ENCODE measurements at regions not wholly inside any gene's neighbourhood (a gene's known extent, or its start where the extent isn't known, plus 50 kb on each side); places are given as distances from the start of the nearest gene placed in this dataset.

DNA sequence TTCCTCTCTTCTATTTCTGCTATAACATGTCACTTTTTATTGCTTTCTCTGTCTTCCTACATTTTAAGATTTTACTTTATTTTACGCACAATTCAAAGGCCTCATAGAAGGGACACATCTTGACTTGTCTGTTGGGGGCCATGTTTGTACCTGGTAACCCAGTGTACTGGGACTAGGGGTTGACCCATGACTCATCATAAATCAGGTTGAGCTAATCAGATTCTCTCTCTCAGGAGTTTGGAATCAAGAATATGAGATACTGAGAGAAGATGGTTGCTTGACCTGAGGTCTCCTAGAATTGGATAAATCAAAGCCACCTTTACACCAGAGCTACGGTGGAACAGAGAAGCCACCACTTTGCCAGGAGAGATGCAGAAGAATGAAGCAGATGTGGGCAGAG lies 153.0 kb downstream of the UXS1 start:
- DNase-seq: no peak

DNA sequence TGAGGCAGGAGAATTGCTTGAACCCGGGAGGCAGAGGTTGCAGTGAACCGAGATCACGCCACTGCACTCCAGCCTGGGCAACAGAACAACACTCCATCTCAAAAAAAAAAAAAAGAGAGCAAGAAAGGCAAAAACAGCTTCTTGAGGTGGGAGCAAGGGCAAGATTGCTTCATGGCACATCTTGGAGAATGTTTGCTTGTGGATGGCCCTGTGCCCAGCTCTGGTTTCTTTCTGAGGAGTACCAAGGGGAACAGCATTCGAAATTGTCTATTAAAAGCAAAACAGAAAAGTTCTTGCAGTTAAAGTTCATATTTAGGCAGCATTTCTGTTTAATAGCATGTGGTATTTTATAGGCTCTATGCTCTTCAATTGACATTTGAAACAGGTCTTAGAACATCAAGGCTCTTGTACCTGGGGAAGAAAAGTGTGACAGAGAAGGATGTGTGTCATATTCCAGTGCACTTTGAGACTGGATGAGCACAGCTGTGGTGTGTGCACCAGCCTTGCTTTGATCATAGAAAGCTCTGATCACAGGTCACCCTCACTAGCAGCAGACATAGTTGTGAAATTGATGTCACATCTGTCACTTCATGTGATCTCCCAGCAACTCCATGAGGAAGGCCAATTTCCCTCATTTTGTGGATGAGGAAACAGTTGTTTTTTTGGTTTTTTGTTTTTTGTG lies 154.3 kb downstream of the UXS1 start:
- DNase-seq: no peak

DNA sequence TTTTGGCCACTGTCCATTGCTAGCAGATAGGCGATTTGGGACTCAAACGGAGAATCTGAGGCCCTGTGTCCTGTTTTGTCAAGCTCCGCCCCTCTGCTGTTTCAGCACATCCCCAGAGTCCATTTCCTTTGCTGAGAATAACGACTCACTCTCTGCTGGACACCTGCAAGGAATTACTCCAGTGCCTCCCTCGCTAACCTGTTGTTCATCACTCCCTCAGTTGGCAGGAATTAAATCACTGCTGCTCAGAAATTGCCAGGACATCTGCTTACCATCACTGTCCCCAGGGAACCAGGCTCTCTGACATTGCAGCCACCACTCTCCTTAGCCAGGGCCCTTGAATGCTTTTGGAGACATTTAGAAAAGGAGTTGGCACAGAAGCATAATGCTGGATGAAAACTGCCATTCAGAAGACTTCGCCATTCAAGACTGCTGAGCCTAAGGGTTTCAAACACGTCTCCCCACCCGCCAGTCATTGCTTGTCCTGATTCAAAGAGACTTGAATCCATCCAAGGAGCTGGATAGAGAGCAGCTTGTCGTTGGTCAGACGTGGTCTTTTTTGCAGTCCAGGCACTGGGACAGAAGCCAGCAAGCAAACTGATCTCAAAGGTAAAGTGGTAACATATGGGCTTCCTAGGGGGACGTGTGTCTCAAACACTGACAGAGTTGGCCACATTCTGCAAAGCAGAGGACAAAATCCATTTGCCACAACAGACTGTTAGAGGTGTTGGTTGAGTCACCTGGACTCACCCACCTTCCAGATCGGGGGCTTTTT lies 155.3 kb downstream of the UXS1 start:
- no peak for DNase-seq

DNA sequence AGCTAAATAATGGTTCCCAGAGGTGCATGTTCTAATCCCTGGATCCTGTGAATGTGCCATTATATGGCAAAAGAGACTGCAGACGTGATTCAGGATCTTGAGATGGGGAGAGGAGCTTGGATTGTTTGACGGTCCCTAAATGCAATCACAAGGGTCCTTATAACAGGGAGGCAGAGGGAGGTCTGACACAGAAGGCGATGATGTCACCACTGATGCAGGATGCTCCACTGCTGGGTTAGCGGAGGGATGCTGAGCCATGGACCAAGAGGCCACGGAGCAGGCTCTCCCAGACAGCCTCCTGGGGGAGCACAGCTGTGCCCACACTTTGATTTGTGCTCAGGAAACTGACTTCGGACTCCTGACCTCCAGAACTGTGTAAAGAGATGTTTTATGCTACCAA lies 156.2 kb downstream of the UXS1 start:
- DNase-seq: no peak

DNA sequence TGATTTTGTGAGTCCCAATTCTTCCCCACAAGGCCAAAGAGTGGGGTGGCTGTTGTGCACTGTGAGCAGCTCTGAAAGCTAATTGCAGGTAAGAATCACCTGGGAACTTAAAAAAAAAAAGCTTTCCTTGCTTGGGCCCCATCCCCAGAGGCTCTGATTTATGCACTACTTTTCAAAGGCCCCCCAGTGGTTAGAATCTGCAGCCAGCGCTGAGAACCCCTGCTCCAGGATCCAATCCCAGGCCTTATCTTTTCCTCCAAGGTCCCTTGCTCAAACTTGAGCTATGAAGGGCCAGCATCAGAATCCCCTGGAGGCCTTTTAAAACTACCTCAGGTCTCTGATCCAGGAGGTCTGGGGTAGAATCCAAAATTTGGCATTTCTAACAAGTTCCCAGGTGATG lies 156.8 kb downstream of the UXS1 start:
- DNase-seq: no peak

DNA sequence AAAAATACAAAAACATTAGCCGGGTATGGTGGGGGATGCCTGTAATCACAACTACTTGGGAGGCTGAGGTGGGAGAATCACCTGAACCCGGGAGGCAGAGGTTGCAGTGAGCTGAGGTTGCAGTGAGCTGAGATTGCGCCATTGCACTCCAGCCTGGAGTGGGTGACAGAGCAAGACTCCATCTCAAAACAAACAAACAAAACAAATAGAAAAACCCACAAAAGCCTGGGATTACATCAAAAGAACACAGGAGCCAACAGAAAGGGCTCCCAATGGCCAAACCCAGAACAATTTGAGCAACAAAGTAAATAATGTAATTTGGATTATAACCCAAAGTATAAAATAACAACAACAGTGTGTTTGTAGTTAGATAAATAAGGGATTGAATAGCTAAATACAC lies 159.8 kb downstream of the UXS1 start:
- DNase-seq: no peak

DNA sequence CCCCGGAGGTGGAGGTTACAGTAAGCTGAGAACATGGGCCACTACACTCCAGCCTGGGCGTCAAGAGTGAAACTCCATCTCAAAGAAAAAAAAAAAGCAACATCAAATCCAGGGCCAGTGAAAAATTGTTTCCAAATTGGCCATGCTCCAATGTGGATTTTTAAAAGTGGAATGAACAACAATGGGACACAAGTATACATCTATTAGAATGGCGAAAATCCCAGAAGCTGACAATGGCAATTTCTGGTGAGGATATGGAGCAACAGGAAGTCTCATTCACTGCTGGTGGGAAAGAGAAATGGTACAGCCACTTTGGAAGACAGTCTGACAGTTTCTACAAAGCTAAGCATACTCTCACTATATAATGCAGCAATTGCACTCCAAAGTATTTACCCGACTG lies 161.4 kb downstream of the UXS1 start:
- DNase-seq: no peak

DNA sequence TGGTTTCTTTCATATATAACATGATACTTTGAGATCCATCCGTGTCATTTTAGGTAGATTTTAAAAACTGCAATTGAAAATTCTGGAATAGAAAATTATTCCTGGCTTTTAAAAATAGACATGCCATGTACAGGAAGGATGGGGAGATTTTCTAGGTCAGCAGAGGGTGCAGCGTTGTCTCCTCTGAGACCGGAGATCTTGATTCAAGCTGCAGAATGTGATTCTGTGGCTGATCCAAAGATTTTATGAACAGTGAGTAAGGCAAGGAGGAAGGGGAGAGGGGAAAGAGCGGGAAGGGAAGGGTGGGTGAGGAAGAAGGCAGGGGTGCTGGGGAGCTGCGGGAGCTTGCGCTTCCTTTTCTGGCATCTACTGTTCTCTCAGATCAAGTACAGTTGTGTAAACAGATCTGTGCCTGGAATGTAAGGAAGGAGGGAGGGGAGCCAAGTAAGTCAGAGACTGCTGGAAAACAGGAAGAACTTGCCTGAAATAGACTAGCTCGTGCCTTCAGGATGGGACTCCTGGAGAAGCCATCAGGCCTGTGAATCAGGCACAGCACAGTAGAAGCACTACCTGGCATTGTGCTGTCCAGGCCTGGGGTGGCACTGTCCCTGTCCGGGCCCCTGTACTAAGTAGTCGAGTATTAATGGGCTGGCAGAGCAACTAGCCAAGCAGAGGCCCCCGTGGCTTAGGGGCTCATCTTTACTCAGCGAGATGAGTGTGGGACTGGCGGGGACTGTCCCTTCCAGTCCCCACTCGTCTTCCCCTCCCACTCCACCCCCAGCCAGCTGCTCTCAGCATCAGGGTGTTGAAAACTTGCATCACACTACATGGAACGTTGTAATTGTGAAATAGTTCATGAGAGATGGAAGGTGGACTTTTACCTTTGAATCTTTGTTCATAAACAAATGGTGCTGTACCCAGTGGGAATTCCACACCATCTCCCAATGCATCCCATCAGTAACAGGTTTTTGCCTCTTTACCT lies 163.5 kb downstream of the UXS1 start:
- DNase-seq: peak; percentile 65

DNA sequence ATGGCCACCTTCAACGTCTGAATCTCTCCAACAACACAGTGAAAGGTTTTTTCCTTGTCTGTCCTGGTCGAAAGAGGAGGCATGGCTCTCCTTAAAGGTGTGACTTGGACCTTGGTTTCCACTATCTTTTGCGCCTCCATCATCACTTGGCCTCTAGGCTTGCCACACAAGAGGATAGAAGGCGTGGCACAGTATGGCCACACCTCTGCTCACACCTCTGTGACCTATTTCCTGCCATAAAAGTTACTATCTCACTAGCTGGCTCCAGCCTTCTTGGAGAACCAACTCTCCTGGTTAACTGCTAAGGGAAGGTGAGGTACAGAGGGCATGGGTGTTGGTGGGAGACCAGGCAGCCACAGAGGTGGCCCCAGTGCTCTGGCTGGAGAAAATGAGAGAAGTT lies 165.9 kb downstream of the UXS1 start:
- no peak for DNase-seq

DNA sequence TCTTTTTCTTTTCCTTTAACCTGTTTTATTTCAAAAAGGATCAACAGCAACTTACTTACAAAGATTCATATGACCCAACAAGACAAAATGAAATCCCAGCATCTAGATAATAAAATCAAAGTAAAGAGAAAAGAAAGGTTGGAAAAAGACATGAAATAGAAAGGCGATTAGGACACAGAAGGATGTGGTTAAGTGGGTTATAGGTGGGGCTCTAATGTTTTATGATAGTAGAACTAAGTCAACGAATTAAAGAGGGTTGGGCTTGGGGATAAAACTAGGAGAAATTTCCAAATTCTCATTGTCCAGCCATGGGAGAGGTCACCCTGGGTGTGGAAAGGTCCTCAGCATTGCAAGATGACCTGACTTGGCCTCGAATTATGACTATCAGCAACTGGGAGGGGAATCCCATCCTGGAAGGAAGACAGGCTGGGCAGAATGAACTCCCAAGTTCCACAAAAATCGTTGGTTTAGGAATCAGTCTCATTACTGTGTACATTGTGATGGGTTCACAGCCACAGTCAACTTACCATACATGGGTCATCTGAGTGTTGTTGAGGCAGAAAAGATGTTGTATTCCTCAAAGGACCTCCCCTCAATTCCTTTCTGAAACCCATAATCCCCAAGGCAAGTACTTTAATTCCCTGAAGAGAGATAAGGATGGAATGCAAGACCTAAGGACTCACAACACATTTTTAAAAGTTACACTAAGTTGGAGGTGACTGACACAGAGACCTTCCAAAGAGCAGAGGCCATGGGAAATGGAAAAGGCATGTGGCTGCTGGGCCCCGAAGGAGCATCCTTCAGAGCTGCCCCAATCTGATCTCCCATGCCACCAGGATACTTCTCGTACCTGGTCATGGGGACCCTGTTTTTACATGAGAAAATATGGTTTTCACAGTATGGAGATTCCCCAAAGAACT lies 167.6 kb downstream of the UXS1 start:
- no peak for DNase-seq

DNA sequence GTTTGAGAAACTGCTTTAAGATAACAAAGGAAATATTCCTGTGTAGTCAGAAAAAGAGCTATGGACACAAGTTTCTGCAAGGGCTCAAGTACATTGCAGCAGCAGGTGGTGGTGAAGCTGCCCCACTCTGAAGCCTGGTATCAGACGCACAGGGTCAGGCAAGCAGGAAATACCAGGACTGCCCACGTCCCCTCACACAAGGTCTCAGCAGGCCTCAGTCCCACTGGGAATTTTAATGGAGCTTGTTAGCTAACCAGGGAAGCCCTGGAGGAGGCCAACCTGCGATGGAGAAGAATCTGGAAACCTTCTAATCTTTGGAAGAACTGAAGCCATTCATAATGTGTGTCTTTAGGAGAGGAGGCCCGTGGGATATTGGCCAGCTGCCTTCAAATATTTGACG lies 168.3 kb downstream of the UXS1 start:
- DNase-seq: no peak

DNA sequence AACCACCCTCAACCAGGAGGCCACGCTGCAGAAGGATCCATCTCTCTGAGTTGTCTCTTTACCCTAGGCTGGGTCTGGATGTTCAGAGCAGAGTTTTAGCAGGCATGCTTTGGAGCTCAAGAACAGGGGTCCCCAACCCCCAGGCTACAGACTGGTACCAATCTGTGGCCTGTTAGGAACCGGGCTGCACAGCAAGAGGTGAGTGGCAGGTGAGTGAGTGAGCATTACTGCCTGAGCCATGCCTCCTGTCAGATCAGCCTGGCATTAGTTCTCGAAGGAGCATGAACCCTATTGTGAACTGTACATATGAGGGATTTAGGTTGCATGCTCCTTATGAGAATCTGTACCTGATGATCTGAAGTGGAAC lies 172.5 kb downstream of the UXS1 start:
- DNase-seq: no peak

DNA sequence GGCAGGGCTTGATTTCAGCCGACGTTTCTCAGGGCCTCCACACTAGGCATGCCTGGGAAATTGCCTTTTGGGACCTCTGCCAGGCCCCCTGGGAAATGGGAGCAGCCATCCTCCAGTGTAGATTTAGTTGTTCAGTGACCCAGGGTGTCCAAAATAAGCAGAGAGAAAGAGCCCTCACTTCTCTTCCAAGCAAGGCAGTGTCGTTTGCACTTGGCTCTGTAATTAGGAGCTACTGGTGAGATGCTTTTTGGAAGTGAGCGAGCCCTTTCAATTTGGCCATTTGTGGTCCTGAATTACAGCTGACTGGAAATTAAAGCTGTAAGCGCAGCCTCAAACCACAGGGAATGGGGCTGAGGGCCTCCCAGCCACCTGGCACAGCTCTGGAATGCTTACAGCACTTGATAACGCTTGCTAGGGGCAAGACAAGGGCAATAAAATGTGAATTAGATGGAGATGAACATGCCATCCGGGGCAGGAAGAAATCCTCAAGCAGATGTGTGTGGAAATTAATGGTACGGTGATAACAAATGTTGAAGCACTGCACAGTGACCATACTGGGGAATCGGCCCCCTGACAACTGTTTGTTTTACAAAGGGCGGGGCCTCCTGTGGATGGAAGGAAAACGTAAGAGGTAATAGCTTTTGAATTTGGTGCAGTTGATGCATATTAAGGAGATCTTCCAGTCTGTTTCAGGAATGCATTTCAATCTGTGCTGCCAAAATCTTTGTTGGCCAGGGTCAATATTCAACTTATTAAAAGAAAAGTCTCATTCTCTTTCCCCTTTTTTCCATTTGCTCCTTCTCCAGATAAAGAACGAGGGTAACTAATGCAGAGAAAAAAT lies 173.1 kb downstream of the UXS1 start:
- no peak for DNase-seq

DNA sequence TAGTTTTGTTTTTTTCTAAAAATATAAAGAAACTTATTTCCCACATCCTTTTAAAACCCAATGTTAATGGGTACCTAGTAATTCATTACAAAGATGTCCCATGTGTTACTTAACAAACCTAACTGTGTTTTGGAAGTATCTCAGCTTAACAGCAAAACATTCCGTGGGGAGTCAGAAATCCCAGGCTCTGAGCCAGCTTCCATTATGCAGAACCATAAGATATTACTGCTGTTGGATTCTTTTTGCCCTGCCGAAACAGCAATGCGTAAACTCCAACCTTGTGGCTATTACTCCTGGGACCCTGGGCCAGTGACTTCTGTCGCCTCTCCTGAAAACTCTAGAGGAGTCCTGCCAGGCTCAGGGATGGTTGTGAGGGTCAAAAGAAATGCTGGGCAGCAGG lies 174.1 kb downstream of the UXS1 start:
- no peak for DNase-seq

DNA sequence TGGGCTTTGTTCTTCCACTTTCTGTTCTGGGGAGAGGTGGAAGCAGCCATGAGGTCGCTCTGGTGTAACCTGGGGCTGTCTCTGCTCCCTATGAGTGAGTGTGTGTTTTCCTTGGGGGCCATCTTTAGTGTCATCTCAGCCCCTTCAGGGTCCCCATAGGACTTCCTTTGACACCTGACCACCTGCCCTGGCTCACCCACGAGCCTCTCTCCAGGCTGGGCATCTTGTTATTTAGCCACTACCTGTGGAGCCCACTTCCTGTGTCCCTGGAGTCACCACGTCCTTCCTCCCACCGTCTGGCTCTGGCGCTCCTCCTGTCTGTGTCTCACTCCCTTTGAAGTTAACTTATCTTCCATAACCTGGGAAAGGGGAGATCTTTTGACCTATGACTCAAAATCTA lies 176.0 kb downstream of the UXS1 start:
- no peak for DNase-seq

DNA sequence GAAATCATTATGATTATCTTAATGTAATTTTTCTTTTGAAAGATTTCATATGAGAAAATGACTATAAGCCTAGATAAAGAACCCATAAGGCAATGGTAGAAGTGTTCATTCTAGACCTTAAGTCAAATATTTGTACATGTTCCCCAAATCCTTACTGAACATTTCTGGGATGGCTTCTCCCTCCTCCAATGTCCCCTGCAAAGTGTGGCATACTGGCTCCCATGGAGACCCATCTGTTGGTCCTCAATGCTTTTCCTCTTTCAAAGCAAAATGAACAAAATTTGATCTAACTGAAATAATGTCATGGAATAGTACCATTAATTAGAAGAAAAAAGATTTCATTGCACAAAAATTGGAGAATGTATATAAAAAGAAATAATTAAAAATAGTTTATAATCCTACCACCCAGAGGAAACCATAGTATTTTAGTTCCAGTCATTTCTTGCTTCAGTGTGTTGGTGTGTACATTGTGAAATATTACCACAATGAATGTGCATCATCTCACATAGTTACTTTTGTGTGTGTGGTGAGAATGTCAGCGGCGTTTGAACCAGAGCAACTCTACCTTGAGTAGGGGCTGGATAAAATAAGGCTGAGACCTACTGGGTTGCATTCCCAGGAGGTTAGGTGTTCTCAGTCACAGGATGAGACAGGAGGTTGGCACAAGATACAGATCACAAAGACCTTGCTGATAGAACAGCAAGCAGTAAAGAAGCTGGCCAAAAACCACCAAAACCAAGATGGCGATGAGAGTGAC lies 181.3 kb downstream of the UXS1 start:
- no peak for DNase-seq

DNA sequence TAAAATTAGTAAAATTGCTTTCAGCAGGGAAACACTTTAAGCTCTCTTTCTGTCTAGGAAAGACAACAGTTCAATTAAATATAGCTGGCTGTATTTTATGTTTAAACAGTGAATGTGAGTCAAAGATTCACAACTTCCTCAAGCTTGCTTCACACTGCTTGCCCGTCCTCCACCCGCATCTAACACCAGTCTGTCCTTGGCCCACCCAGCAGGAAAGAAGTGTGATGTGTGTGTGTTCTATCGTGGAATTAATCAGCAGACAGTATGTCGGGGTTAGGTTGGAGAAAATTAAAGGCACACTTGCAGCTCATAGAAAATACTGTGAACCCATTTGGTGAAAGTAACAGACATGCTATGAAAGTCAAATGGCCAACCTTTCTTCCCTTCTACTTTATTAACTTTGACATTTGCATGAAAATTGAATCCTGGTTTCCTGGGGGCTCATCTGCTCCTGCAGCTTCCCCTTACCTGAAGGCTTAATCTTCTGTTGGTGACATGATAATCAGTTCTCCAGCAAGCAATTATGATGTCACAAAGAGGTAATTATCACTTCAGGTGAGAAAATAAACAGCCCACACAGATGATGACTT lies 182.0 kb downstream of the UXS1 start:
- DNase-seq: no peak

DNA sequence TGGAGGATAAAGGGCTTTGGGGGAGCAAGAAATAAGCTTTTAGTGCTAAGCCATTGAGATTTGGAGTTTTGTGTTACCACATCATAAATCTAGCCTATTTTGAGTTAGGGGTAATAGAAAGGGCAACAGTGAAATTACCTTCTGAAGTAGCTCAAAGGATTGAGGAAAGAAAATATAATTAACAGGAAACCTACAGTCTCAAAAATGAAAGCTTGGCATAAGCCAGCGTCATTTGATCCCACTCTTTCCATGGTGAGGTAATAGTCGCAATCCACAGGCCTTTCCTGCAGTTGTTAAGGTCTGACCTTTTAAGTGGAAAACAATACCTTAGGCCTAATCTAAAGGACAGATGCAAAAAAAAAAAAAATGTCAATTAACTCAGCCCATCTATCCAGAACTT lies 182.7 kb downstream of the UXS1 start:
- DNase-seq: no peak

DNA sequence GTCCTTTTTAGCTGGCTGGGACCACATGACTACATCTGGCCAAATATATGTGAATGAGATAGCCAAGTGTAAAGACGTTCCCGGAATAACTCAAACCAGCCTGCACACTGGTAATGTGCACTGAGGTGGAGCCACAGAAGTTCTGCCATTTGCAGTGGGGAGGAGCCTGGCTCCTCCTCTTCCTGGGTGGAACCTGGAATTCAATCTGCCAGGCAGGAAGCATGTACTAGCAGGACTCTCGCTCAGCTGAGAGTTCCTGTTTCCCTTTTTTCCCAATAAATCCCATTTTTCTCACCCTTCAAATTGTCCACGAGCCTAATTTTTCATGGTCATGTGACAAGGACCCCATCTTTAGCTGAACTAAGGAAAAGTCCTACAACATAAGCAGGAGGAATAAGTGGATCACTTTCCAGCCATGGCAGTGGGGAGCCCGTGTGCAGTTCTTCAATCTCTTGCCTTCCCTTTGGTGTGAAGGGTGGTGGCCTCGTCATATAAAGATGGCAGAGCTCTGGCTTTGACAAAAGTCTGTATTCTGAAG lies 183.2 kb downstream of the UXS1 start:
- no peak for DNase-seq

DNA sequence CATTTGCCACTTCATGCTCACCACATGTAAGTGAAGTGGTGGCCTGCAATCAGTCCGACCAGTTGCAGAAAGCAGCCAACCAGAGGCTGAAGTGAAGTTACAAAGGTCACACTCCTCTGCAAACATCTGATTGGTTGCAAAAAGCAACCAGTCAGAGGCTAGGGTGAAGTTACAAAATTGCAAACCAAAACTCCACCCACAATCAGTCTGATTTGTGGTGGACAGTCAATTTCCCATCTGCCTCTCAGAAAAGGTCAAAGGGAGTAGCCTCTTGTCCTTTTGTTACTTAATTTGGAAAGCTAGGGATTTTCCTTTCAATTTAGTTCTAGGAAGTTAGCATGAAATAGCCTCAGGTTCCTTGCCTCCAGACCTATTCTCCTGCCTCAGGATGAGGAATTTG lies 185.0 kb downstream of the UXS1 start:
- no peak for DNase-seq
